ENCODE measurements at regions not wholly inside any gene's neighbourhood (a gene's known extent, or its start where the extent isn't known, plus 50 kb on each side); places are given as distances from the start of the nearest gene placed in this dataset.
"Not testable (repeated sequence)": the region's sequence is repeated elsewhere in the genome, so short reads cannot be mapped to it uniquely, and the experiment has no call there.

GRCh38 chr16:85514295-85514597 is 98.9 kb upstream of the GSE1 start:
- DNase-seq (ENCODE audit: low read depth in 3 of 3), result no peak

GRCh38 chr16:85514598-85515318 is 98.4 kb upstream of the GSE1 start:
- no peak for DNase-seq (ENCODE audit: low read depth in 3 of 3)

GRCh38 chr16:85515319-85515745 is 97.8 kb upstream of the GSE1 start:
- no peak for DNase-seq (ENCODE audit: low read depth in 3 of 3)

- no peak for DNase-seq (ENCODE audit: low read depth in 3 of 3)
Measured at GRCh38 chr16:85515830-85516397, 97.2 kb upstream of the GSE1 start.

- DNase-seq (ENCODE audit: low read depth in 3 of 3), result no peak
Measured at GRCh38 chr16:85517154-85517553, 96.0 kb upstream of the GSE1 start.

GRCh38 chr16:85517563-85518179 is 95.5 kb upstream of the GSE1 start:
- DNase-seq (ENCODE audit: low read depth in 3 of 3), result no peak

- DNase-seq (ENCODE audit: low read depth in 3 of 3), result no peak
Measured at GRCh38 chr16:85518398-85519049, 94.6 kb upstream of the GSE1 start.

GRCh38 chr16:85519050-85519440 is 94.1 kb upstream of the GSE1 start:
- DNase-seq (ENCODE audit: low read depth in 3 of 3), result not testable (repeated sequence)

GRCh38 chr16:85519540-85520231 is 93.4 kb upstream of the GSE1 start:
- DNase-seq (ENCODE audit: low read depth in 3 of 3), result no peak

GRCh38 chr16:85520853-85521521 is 92.1 kb upstream of the GSE1 start:
- no peak for DNase-seq (ENCODE audit: low read depth in 3 of 3)

- no peak for DNase-seq (ENCODE audit: low read depth in 3 of 3)
Measured at GRCh38 chr16:85521552-85522307, 91.4 kb upstream of the GSE1 start.

- no peak for DNase-seq (ENCODE audit: low read depth in 3 of 3)
Measured at GRCh38 chr16:85522308-85522841, 90.7 kb upstream of the GSE1 start.

- DNase-seq (ENCODE audit: low read depth in 3 of 3), result no peak
Measured at GRCh38 chr16:85522842-85523601, 90.1 kb upstream of the GSE1 start.

- DNase-seq (ENCODE audit: low read depth in 3 of 3), result no peak
Measured at GRCh38 chr16:85523602-85524364, 89.3 kb upstream of the GSE1 start.

GRCh38 chr16:85524365-85524629 is 88.8 kb upstream of the GSE1 start:
- DNase-seq (ENCODE audit: low read depth in 3 of 3), result no peak

GRCh38 chr16:85524630-85525419 is 88.3 kb upstream of the GSE1 start:
- DNase-seq (ENCODE audit: low read depth in 3 of 3), result no peak

GRCh38 chr16:85525420-85526184 is 87.5 kb upstream of the GSE1 start:
- no peak for DNase-seq (ENCODE audit: low read depth in 3 of 3)

Data from stimulated activated CD4-positive, alpha-beta T cell treated with anti-CD3 and anti-CD28 coated beads, TNF-alpha, amount 100 ng/mL, for 48 hours (primary cell).